ENCODE measurements at regions not wholly inside any gene's neighbourhood (a gene's known extent, or its start where the extent isn't known, plus 50 kb on each side); places are given as distances from the start of the nearest gene placed in this dataset.

- no peak overlapping the region for H3K27ac ChIP-seq (ENCODE audit: low read depth, low read length)
- no peaks in the 10 kb centered on the region for H3K27me3 ChIP-seq (ENCODE audit: control insufficient read depth in 1 of 2, insufficient read depth in 2 of 2, low read length in 2 of 2)
- H3K4me3 ChIP-seq (ENCODE audit: low read depth in 1 of 2, low read length in 2 of 2): no peak overlapping the region
- peaks cover 0 to 4% of the 10 kb centered on the region in 2 donors for H3K4me1 ChIP-seq (ENCODE audit: control insufficient read depth in 1 of 2, insufficient read depth in 2 of 2, low read length in 2 of 2)
- H3K9ac ChIP-seq (ENCODE audit: low read depth in 1 of 2, low read length in 2 of 2): no peak overlapping the region
- no peaks in the 10 kb centered on the region for H3K36me3 ChIP-seq (ENCODE audit: control insufficient read depth in 1 of 2, insufficient read depth in 2 of 2, low read length in 2 of 2)
- H3K9me3 ChIP-seq (ENCODE audit: control insufficient read depth in 1 of 2, low read length in 2 of 2): no peaks in the 10 kb centered on the region
Observed at GRCh38 chr2:121125350-121125749, 159.7 kb downstream of the TFCP2L1 start.

DNA sequence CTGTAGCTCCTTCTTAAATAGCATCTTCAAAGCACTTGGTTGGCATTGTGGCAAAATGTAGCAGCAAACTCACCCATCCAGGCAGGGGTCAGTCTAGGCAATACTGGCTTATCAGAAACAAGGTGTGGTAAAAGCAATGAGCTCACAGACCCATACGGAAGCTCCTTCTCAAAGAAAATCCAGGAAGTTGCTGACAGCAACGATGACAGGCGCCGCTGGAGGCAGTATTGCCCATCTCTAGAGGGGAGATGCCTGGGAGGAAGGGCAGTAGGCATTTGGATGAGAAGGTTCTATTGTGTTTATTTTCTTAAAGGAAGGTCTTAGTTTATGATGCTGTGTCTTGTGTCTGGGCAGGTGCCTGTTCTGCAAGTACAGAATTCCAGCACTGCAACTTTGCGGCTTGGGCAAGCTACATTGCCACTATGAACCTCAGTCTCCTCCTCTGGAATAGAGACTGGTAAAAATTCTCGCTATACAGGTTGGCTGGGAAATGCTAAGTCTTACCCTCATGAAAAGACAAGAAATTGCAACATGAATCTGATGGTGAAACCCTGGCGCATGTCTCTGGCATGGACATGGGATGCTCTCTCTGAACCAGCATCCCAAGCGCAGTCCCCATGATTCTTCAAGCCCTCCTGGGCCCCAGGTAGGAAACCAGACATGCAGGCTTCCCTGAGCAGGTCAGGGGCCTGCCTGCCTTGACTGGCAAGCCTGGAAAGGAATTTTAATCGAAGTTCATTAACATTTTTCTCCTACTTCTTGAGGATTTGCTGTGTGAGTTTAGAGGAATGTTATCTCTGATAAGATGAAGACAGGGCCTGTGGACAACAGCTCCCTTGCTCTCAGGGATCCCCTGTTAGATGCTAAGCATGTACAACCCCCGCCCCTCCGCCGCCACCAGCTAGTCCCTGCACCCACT lies 156.0 kb downstream of the TFCP2L1 start:
- Histone ChIP-seq H3K4me3 (ENCODE audit: low read depth in 1 of 2, low read length in 2 of 2) (no peak overlapping the region), H3K9ac (ENCODE audit: low read depth in 1 of 2, low read length in 2 of 2) (no peak overlapping the region), H3K36me3 (ENCODE audit: control insufficient read depth in 1 of 2, insufficient read depth in 2 of 2, low read length in 2 of 2) (no peaks in the 10 kb centered on the region), H3K27ac (ENCODE audit: low read depth, low read length) (no peak overlapping the region), H3K4me1 (ENCODE audit: control insufficient read depth in 1 of 2, insufficient read depth in 2 of 2, low read length in 2 of 2) (peaks cover 0 to 4% of the 10 kb centered on the region in 2 donors), H3K27me3 (ENCODE audit: control insufficient read depth in 1 of 2, insufficient read depth in 2 of 2, low read length in 2 of 2) (no peaks in the 10 kb centered on the region), H3K9me3 (ENCODE audit: control insufficient read depth in 1 of 2, low read length in 2 of 2) (no peaks in the 10 kb centered on the region)

- H3K36me3 ChIP-seq (ENCODE audit: control insufficient read depth in 1 of 2, insufficient read depth in 2 of 2, low read length in 2 of 2): no peaks in the 10 kb centered on the region
- H3K4me1 ChIP-seq (ENCODE audit: control insufficient read depth in 1 of 2, insufficient read depth in 2 of 2, low read length in 2 of 2): peaks cover 0 to 4% of the 10 kb centered on the region in 2 donors
- no peaks in the 10 kb centered on the region for H3K27me3 ChIP-seq (ENCODE audit: control insufficient read depth in 1 of 2, insufficient read depth in 2 of 2, low read length in 2 of 2)
- no peaks in the 10 kb centered on the region for H3K9me3 ChIP-seq (ENCODE audit: control insufficient read depth in 1 of 2, low read length in 2 of 2)
- no peak overlapping the region for H3K4me3 ChIP-seq (ENCODE audit: low read depth in 1 of 2, low read length in 2 of 2)
- no peak overlapping the region for H3K9ac ChIP-seq (ENCODE audit: low read depth in 1 of 2, low read length in 2 of 2)
- no peak overlapping the region for H3K27ac ChIP-seq (ENCODE audit: low read depth, low read length)
Observed at GRCh38 chr2:121129692-121130091, 155.3 kb downstream of the TFCP2L1 start.

DNA sequence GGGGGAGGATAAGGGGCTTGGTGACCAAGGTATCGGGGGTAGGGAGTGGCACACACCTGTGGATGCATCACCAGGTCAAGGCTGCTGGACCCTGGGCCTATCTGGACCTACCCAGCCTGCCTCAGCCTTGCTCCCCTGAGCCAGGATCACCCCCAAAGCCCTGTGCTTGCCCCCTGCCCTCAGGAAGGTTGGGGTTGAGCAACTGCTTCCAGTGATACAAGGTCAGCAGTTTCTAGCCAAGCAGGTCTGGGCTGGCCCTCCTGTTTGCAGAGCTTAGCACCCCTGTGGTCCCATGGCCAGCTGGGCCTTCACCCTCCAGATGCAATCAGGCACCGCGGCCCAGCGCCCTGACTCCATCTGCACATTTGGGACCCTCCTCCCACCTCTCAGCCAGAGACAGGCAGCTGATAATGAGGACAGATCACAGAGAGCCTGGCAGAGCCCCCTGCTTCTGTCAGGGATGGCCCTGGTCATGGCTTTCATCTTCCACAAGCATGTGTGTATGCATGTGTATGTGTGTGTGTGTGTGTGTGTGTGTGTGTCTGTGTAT lies 154.6 kb downstream of the TFCP2L1 start:
- Histone ChIP-seq H3K9me3 (ENCODE audit: control insufficient read depth in 1 of 2, low read length in 2 of 2) (no peaks in the 10 kb centered on the region), H3K4me3 (ENCODE audit: low read depth in 1 of 2, low read length in 2 of 2) (no peak overlapping the region), H3K4me1 (ENCODE audit: control insufficient read depth in 1 of 2, insufficient read depth in 2 of 2, low read length in 2 of 2) (peaks cover 0 to 4% of the 10 kb centered on the region in 2 donors), H3K27ac (ENCODE audit: low read depth, low read length) (no peak overlapping the region), H3K36me3 (ENCODE audit: control insufficient read depth in 1 of 2, insufficient read depth in 2 of 2, low read length in 2 of 2) (no peaks in the 10 kb centered on the region), H3K9ac (ENCODE audit: low read depth in 1 of 2, low read length in 2 of 2) (no peak overlapping the region), H3K27me3 (ENCODE audit: control insufficient read depth in 1 of 2, insufficient read depth in 2 of 2, low read length in 2 of 2) (no peaks in the 10 kb centered on the region)

DNA sequence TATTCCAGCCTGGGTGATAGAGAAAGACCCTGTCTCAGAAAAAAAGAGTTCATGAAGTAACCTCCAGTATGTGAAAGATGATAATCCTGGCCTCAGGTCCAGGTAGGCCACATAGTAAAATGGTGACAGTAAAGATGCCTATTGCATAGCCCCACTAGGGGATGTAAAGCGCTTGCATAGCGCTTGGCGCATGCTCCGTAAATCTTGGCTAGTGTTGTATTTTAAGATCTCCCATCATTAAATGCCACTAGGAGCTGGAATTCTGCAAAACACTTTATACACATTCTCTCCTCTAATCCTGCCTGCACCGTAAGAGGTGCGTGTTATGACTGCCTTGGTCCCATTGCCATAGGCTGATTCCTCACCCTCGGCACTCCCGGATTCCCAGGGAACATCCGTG lies 153.6 kb downstream of the TFCP2L1 start:
- Histone ChIP-seq H3K36me3 (ENCODE audit: control insufficient read depth in 1 of 2, insufficient read depth in 2 of 2, low read length in 2 of 2) (no peaks in the 10 kb centered on the region), H3K4me1 (ENCODE audit: control insufficient read depth in 1 of 2, insufficient read depth in 2 of 2, low read length in 2 of 2) (peaks cover 0 to 4% of the 10 kb centered on the region in 2 donors), H3K9me3 (ENCODE audit: control insufficient read depth in 1 of 2, low read length in 2 of 2) (no peaks in the 10 kb centered on the region), H3K27ac (ENCODE audit: low read depth, low read length) (no peak overlapping the region), H3K9ac (ENCODE audit: low read depth in 1 of 2, low read length in 2 of 2) (no peak overlapping the region), H3K27me3 (ENCODE audit: control insufficient read depth in 1 of 2, insufficient read depth in 2 of 2, low read length in 2 of 2) (no peaks in the 10 kb centered on the region), H3K4me3 (ENCODE audit: low read depth in 1 of 2, low read length in 2 of 2) (no peak overlapping the region)

GRCh38 chr2:121132054-121132761 lies 152.8 kb downstream of the TFCP2L1 start:
- H3K9ac ChIP-seq (ENCODE audit: low read depth in 1 of 2, low read length in 2 of 2): no peak overlapping the region
- H3K27ac ChIP-seq (ENCODE audit: low read depth, low read length): no peak overlapping the region
- no peaks in the 10 kb centered on the region for H3K27me3 ChIP-seq (ENCODE audit: control insufficient read depth in 1 of 2, insufficient read depth in 2 of 2, low read length in 2 of 2)
- no peak overlapping the region for H3K4me3 ChIP-seq (ENCODE audit: low read depth in 1 of 2, low read length in 2 of 2)
- H3K4me1 ChIP-seq (ENCODE audit: control insufficient read depth in 1 of 2, insufficient read depth in 2 of 2, low read length in 2 of 2): peaks cover 0 to 4% of the 10 kb centered on the region in 2 donors
- H3K9me3 ChIP-seq (ENCODE audit: control insufficient read depth in 1 of 2, low read length in 2 of 2): no peaks in the 10 kb centered on the region
- H3K36me3 ChIP-seq (ENCODE audit: control insufficient read depth in 1 of 2, insufficient read depth in 2 of 2, low read length in 2 of 2): no peaks in the 10 kb centered on the region

DNA sequence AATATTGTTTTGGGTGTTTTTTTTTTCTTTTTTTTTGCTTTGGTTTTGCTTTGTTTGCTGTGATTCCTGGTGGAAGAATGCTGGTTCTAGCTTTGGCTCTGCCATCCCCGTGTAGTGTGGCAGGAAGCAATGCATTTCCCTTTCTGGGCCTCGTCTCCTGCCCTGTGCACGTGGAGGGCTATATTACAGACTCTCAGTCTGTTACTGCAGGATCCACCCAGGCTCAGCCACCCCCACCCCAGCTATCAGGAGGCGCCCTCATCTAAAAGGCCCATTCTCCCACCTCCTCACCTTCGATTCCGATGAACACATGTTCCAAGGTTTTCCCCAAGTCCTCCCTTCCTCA lies 152.3 kb downstream of the TFCP2L1 start:
- Histone ChIP-seq H3K9ac (ENCODE audit: low read depth in 1 of 2, low read length in 2 of 2) (no peak overlapping the region), H3K4me1 (ENCODE audit: control insufficient read depth in 1 of 2, insufficient read depth in 2 of 2, low read length in 2 of 2) (peaks cover 0 to 4% of the 10 kb centered on the region in 2 donors), H3K27me3 (ENCODE audit: control insufficient read depth in 1 of 2, insufficient read depth in 2 of 2, low read length in 2 of 2) (no peaks in the 10 kb centered on the region), H3K9me3 (ENCODE audit: control insufficient read depth in 1 of 2, low read length in 2 of 2) (no peaks in the 10 kb centered on the region), H3K27ac (ENCODE audit: low read depth, low read length) (no peak overlapping the region), H3K36me3 (ENCODE audit: control insufficient read depth in 1 of 2, insufficient read depth in 2 of 2, low read length in 2 of 2) (no peaks in the 10 kb centered on the region), H3K4me3 (ENCODE audit: low read depth in 1 of 2, low read length in 2 of 2) (no peak overlapping the region)

DNA sequence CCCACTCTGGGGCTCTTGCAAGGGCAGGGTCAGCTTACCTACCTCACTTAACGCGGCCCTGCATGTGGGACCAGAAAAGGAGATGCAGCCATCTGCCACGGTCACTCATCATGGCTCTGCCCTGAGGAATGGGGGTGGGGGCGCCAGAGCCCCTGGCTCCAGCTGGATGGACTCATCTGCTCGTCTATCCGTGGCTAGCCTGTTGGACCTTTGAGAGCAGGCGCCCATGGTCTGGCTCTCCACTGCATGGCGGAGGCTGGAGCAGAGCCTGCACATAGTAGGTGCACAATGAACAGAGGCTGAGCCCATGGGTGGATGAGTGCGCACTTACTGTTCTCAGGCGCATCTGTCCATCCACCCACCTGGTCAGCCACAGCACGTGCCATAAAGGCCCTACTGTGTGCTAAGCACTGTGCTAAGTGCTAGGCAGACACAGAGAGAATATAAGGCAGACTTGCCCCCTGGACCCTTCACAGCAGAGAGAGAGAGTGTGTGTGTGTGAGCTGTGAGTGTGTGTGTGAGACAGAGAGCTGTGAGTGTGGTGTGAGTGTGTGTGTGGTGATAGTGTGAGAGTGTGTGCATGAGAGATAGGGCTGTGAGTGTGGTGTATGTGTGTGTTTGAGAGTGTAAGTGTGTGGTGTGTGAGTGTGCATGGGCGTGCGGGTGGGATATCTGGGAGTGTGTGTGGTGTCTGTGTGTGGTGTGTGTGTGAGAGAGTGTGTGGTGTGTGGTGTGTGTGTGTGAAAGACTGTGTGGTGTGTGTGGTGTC lies 151.3 kb downstream of the TFCP2L1 start:
- no peak overlapping the region for H3K27ac ChIP-seq (ENCODE audit: low read depth, low read length)
- no peaks in the 10 kb centered on the region for H3K4me1 ChIP-seq (ENCODE audit: control insufficient read depth in 1 of 2, insufficient read depth in 2 of 2, low read length in 2 of 2)
- H3K4me3 ChIP-seq (ENCODE audit: low read depth in 1 of 2, low read length in 2 of 2): no peak overlapping the region
- H3K36me3 ChIP-seq (ENCODE audit: control insufficient read depth in 1 of 2, insufficient read depth in 2 of 2, low read length in 2 of 2): no peaks in the 10 kb centered on the region
- H3K9ac ChIP-seq (ENCODE audit: low read depth in 1 of 2, low read length in 2 of 2): no peak overlapping the region
- no peaks in the 10 kb centered on the region for H3K27me3 ChIP-seq (ENCODE audit: control insufficient read depth in 1 of 2, insufficient read depth in 2 of 2, low read length in 2 of 2)
- H3K9me3 ChIP-seq (ENCODE audit: control insufficient read depth in 1 of 2, low read length in 2 of 2): no peaks in the 10 kb centered on the region

DNA sequence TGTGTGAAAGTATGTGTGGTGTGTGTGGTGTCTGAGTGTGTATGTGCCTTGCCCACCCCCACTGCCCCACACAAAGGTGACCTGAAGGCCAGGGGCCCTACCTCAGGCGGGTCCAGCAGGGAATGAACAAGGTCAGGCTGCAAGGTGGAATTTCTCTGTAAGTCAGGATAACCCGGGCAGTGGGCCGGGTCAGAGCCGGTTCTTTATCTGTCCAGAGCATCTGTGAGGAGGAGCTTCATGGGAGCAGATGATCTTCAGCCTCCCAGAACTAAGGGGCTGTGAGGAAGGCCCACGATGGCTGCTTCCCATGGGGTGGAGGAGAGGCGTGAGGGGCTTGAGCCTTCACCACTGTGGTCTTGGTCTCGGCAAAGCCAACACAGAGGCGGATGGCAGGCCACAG lies 150.3 kb downstream of the TFCP2L1 start:
- H3K4me3 ChIP-seq (ENCODE audit: low read depth in 1 of 2, low read length in 2 of 2): no peak overlapping the region
- H3K4me1 ChIP-seq (ENCODE audit: control insufficient read depth in 1 of 2, insufficient read depth in 2 of 2, low read length in 2 of 2): no peaks in the 10 kb centered on the region
- H3K27ac ChIP-seq (ENCODE audit: low read depth, low read length): no peak overlapping the region
- no peaks in the 10 kb centered on the region for H3K9me3 ChIP-seq (ENCODE audit: control insufficient read depth in 1 of 2, low read length in 2 of 2)
- no peaks in the 10 kb centered on the region for H3K27me3 ChIP-seq (ENCODE audit: control insufficient read depth in 1 of 2, insufficient read depth in 2 of 2, low read length in 2 of 2)
- no peaks in the 10 kb centered on the region for H3K36me3 ChIP-seq (ENCODE audit: control insufficient read depth in 1 of 2, insufficient read depth in 2 of 2, low read length in 2 of 2)
- H3K9ac ChIP-seq (ENCODE audit: low read depth in 1 of 2, low read length in 2 of 2): no peak overlapping the region
